PFSK-1 (cell line): ENCODE measurements at regions not wholly inside any gene's neighbourhood (a gene's known extent, or its start where the extent isn't known, plus 50 kb on each side); places are given as distances from the start of the nearest gene placed in this dataset.

ENCODE experiments used
- FOXP2 ChIP-seq: optimal IDR thresholded peaks from 2 replicates; pipeline ENCODE3; 2011; ENCODE audit warnings: borderline replicate concordance, control low read depth, inconsistent platforms; ENCODE audit not compliant: insufficient read depth; ENCODE audit errors: extremely low read length, extremely low read depth
- POLR2AphosphoS5 ChIP-seq: IDR thresholded peaks from 2 replicates; pipeline ENCODE4 v1.6.1; 2012; ENCODE audit warnings: low read depth, mild to moderate bottlenecking, control low read depth, low read length, moderate library complexity
- REST ChIP-seq, 2 experiments: IDR thresholded peaks; 2 replicates each; pipeline versions ENCODE4 v1.6.1 to v1.8.0; 2011 to 2012; ENCODE audit warnings: low read depth in 2 of 2, low read length in 2 of 2, control low read depth in 1 of 2, inconsistent platforms in 1 of 2, mild to moderate bottlenecking in 1 of 2, moderate library complexity in 1 of 2; ENCODE audit not compliant: insufficient read depth in 1 of 2
- SIN3A ChIP-seq: IDR thresholded peaks from 2 replicates; pipeline ENCODE4 v1.6.1; 2012; ENCODE audit warnings: mild to moderate bottlenecking, low read length, moderate library complexity, borderline replicate concordance; ENCODE audit not compliant: insufficient read depth
- TAF1 ChIP-seq: IDR thresholded peaks from 2 replicates; pipeline ENCODE4 v1.6.1; 2012; ENCODE audit warnings: low read length, control low read depth, borderline replicate concordance; ENCODE audit not compliant: insufficient read depth

GRCh38 chr13:50537029-50537428 is 306.5 kb downstream of the DLEU7 start:
- TF ChIP-seq FOXP2 (no peak), SIN3A (no peak), TAF1 (no peak), POLR2AphosphoS5 (no peak), REST (IDR thresholded peaks at IDR 0.05; ENCODE audit: insufficient read depth in 1 of 2, low read depth in 2 of 2, low read length in 2 of 2) (no peak)

GRCh38 chr13:50539791-50540530 is 303.5 kb downstream of the DLEU7 start:
- no peak for TF ChIP-seq POLR2AphosphoS5
- no peak for TF ChIP-seq TAF1
- no peak for TF ChIP-seq SIN3A
- no peak for TF ChIP-seq FOXP2

- TF ChIP-seq POLR2AphosphoS5 (no peak), REST (IDR thresholded peaks at IDR 0.05; ENCODE audit: insufficient read depth in 1 of 2, low read depth in 2 of 2, low read length in 2 of 2) (no peak), FOXP2 (no peak), SIN3A (no peak), TAF1 (no peak)
These were observed 300.4 kb downstream of the DLEU7 start for GRCh38 chr13:50543141-50543540.

GRCh38 chr13:50543782-50544181 is 299.7 kb downstream of the DLEU7 start:
- TF ChIP-seq POLR2AphosphoS5 (no peak), REST (IDR thresholded peaks at IDR 0.05; ENCODE audit: insufficient read depth in 1 of 2, low read depth in 2 of 2, low read length in 2 of 2) (no peak)

GRCh38 chr13:50544211-50544610 is 299.3 kb downstream of the DLEU7 start:
- TF ChIP-seq REST (IDR thresholded peaks at IDR 0.05; ENCODE audit: insufficient read depth in 1 of 2, low read depth in 2 of 2, low read length in 2 of 2), result no peak
